Mesenchymal stem cell (in vitro differentiated cells and primary cell): ENCODE measurements at regions not wholly inside any gene's neighbourhood (a gene's known extent, or its start where the extent isn't known, plus 50 kb on each side); places are given as distances from the start of the nearest gene placed in this dataset.

Source experiments
- DNase-seq: peaks from one replicate; pipeline ENCODE4 v3.0.0-alpha.2; 2013
- H2AFZ ChIP-seq: one replicate; pipeline ENCODE4 v1.6.1; 2013; ENCODE audit warnings: low read depth, mild to moderate bottlenecking, control low read depth, inconsistent platforms, low read length, moderate library complexity
- H2AK5ac ChIP-seq: 2 replicates; pipeline ENCODE4 v1.6.1; 2013; ENCODE audit warnings: low read length, moderate library complexity, mild to moderate bottlenecking, inconsistent platforms; ENCODE audit not compliant: severe bottlenecking
- H2BK120ac ChIP-seq: one replicate; pipeline ENCODE4 v1.6.1; 2013; ENCODE audit warnings: low read depth, mild to moderate bottlenecking, inconsistent platforms, low read length, moderate library complexity
- H2BK12ac ChIP-seq, 2 experiments: one replicate each; pipeline ENCODE4 v1.6.1; 2013; ENCODE audit warnings: inconsistent platforms in 2 of 2, low read length in 2 of 2, mild to moderate bottlenecking in 2 of 2, moderate library complexity in 2 of 2, control low read depth in 1 of 2
- H2BK15ac ChIP-seq: one replicate; pipeline ENCODE4 v1.6.1; 2013; ENCODE audit warnings: mild to moderate bottlenecking, low read depth, inconsistent platforms; ENCODE audit not compliant: poor library complexity, severe bottlenecking
- H2BK5ac ChIP-seq: 2 replicates; pipeline ENCODE4 v1.6.1; 2013; ENCODE audit warnings: low read depth, mild to moderate bottlenecking, low read length, control low read depth, inconsistent platforms; ENCODE audit not compliant: poor library complexity, severe bottlenecking
- H3K14ac ChIP-seq, 2 experiments: one replicate each; pipeline ENCODE4 v1.6.1; 2013; ENCODE audit warnings: inconsistent platforms in 2 of 2, low read length in 2 of 2, control low read depth in 1 of 2, mild to moderate bottlenecking in 1 of 2, moderate library complexity in 1 of 2
- H3K18ac ChIP-seq, 2 experiments: one replicate each; pipeline ENCODE4 v1.6.1; 2013; ENCODE audit warnings: inconsistent platforms in 2 of 2, low read length in 2 of 2, control low read depth in 1 of 2, low read depth in 1 of 2, mild to moderate bottlenecking in 1 of 2
- H3K23ac ChIP-seq, 2 experiments: one replicate each; pipeline ENCODE4 v1.6.1; 2013; ENCODE audit warnings: inconsistent platforms in 2 of 2, low read length in 2 of 2, mild to moderate bottlenecking in 2 of 2, moderate library complexity in 2 of 2, control low read depth in 1 of 2
- H3K27ac ChIP-seq: 2 replicates; pipeline ENCODE4 v1.5.1; 2013; ENCODE audit warnings: mild to moderate bottlenecking, moderate library complexity, low read length, control low read depth, inconsistent platforms; ENCODE audit not compliant: poor library complexity, severe bottlenecking
- H3K27me3 ChIP-seq, 2 experiments: 2 replicates each; pipeline versions ENCODE4 v1.6.1 to v1.7.0; 2013; ENCODE audit warnings: low read length in 2 of 2, mild to moderate bottlenecking in 2 of 2, moderate library complexity in 2 of 2, control low read depth in 1 of 2, inconsistent platforms in 1 of 2; ENCODE audit not compliant: control insufficient read depth in 1 of 2, insufficient read depth in 1 of 2
- H3K36me3 ChIP-seq, 2 experiments: 2 replicates each; pipeline versions ENCODE4 v1.6.1 to v1.7.0; 2013; ENCODE audit warnings: low read length in 2 of 2, control low read depth in 1 of 2, inconsistent platforms in 1 of 2, low read depth in 1 of 2, mild to moderate bottlenecking in 1 of 2; ENCODE audit not compliant: insufficient read depth in 2 of 2, control insufficient read depth in 1 of 2
- H3K4ac ChIP-seq, 2 experiments: one replicate each; pipeline ENCODE4 v1.6.1; 2013; ENCODE audit warnings: inconsistent platforms in 2 of 2, low read length in 2 of 2, mild to moderate bottlenecking in 2 of 2, moderate library complexity in 2 of 2, control low read depth in 1 of 2, low read depth in 1 of 2
- H3K4me1 ChIP-seq: 2 replicates; pipeline ENCODE4 v1.6.1; 2013; ENCODE audit warnings: low read depth, low read length, control low read depth; ENCODE audit not compliant: control insufficient read depth, insufficient read depth
- H3K4me2 ChIP-seq: 2 replicates; pipeline ENCODE4 v1.6.1; 2013; ENCODE audit warnings: low read length, mild to moderate bottlenecking, inconsistent platforms; ENCODE audit not compliant: poor library complexity, severe bottlenecking
- H3K4me3 ChIP-seq, 2 experiments: 2 replicates each; pipeline versions ENCODE4 v1.5.1 to v1.7.0; 2013; ENCODE audit warnings: low read length in 2 of 2, mild to moderate bottlenecking in 2 of 2, control low read depth in 1 of 2, low read depth in 1 of 2; ENCODE audit not compliant: insufficient read depth in 1 of 2
- H3K79me1 ChIP-seq: replicated peaks from 2 replicates; pipeline ENCODE4 v1.6.1; 2013; ENCODE audit warnings: mild to moderate bottlenecking, control low read depth, low read length, inconsistent platforms; ENCODE audit not compliant: poor library complexity, severe bottlenecking
- H3K9ac ChIP-seq: 2 replicates; pipeline ENCODE4 v1.7.0; 2013; ENCODE audit warnings: mild to moderate bottlenecking, low read length, moderate library complexity
- H3K9me3 ChIP-seq: 2 replicates; pipeline ENCODE4 v1.7.0; 2013; ENCODE audit warnings: mild to moderate bottlenecking, low read length; ENCODE audit not compliant: control insufficient read depth
- H4K8ac ChIP-seq: one replicate; pipeline ENCODE4 v1.6.1; 2013; ENCODE audit warnings: inconsistent platforms, mild to moderate bottlenecking, low read length, moderate library complexity
- H4K91ac ChIP-seq: one replicate; pipeline ENCODE4 v1.6.1; 2013; ENCODE audit warnings: mild to moderate bottlenecking, low read length, inconsistent platforms
- WGBS: methylation state at CpG from one replicate; pipeline ENCODE4 v1.1.7; 2013; ENCODE audit warnings: mixed read lengths; 5-methylcytosine and 5-hydroxymethylcytosine counted together

DNA sequence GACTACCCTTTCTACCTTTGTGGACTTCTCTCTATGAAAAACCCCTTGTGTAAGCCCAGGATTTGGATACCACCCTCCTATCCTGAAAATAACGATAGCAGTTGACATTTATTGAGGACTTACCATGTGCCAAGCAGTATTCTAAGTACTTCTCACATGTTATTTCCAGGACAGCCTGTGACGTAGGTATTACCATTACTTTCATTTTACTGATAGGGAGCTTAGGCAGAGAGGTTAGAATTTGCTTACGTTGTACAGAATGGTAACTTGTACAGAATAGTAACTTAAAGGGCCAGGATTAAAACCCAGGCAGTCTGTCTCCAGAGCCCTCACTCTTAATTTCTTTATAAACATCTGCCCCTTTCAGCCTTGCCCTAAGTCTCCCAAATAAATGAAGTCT lies 138.3 kb downstream of the NTMT2 start:
- H3K18ac ChIP-seq = no peak overlapping the region
- no peaks in the 10 kb centered on the region for H3K27me3 ChIP-seq
- no peak overlapping the region for H3K23ac ChIP-seq
- no peak overlapping the region for H3K14ac ChIP-seq
- H3K9ac ChIP-seq = peak overlapping the region; percentile 3
- no peak overlapping the region for H3K27ac ChIP-seq
- no peaks in the 10 kb centered on the region for H3K4me1 ChIP-seq
- no peak overlapping the region for H4K8ac ChIP-seq
- no peak overlapping the region for H2BK15ac ChIP-seq
- H2AK5ac ChIP-seq = no peak overlapping the region
- H3K36me3 ChIP-seq = no peaks in the 10 kb centered on the region
- no peak overlapping the region for H2BK12ac ChIP-seq
- H3K79me1 ChIP-seq = no peaks in the 10 kb centered on the region
- no peak overlapping the region for H2AFZ ChIP-seq
- H3K4me3 ChIP-seq = no peak overlapping the region
- H3K4ac ChIP-seq = no peak overlapping the region
- no peak overlapping the region for H3K4me2 ChIP-seq
- no peak overlapping the region for H4K91ac ChIP-seq
- H2BK120ac ChIP-seq = no peak overlapping the region
- 90% methylated on average over 3 of the region's 3 CpGs for WGBS
- H3K9me3 ChIP-seq = no peaks in the 10 kb centered on the region
- DNase-seq = no peak
- no peak overlapping the region for H2BK5ac ChIP-seq

- WGBS = 65% methylated on average over 3 of the region's 7 CpGs
- H3K4me3 ChIP-seq = no peak overlapping the region
Measured at GRCh38 chr1:170284512-170284911, 138.8 kb downstream of the NTMT2 start.

DNA sequence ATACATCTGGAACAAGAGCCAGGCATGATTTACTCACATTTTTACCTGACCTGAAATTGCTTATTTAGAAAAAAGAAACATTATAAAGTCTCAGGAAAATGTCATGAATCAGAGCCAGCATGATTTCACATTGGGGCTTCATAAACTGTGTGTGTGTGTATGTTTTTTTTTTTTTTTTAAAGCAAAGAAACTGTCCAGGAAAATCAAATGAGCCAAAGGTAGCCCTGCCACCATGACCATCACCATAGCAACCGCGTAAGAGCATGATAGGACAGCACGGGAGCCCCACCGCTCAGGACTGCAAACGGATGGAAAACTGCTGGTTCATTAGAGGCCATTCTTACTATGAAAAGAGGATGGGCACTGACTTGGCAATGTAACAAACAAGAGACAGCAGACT lies 139.2 kb downstream of the NTMT2 start:
- H3K9ac ChIP-seq = no peak overlapping the region
- H4K91ac ChIP-seq = no peak overlapping the region
- H3K18ac ChIP-seq = no peak overlapping the region
- H3K4me2 ChIP-seq = no peak overlapping the region
- no peak overlapping the region for H2BK5ac ChIP-seq
- no peaks in the 10 kb centered on the region for H3K36me3 ChIP-seq
- no peak overlapping the region for H4K8ac ChIP-seq
- no peak overlapping the region for H2BK120ac ChIP-seq
- H3K14ac ChIP-seq = no peak overlapping the region
- H2AK5ac ChIP-seq = no peak overlapping the region
- no peak for DNase-seq
- H3K27ac ChIP-seq = no peak overlapping the region
- H2BK12ac ChIP-seq = no peak overlapping the region
- 95% methylated on average over 5 of the region's 5 CpGs for WGBS
- no peak overlapping the region for H3K4me3 ChIP-seq
- H2AFZ ChIP-seq = no peak overlapping the region
- H3K4ac ChIP-seq = no peak overlapping the region
- H3K4me1 ChIP-seq = no peaks in the 10 kb centered on the region
- H2BK15ac ChIP-seq = no peak overlapping the region
- no peaks in the 10 kb centered on the region for H3K27me3 ChIP-seq
- H3K9me3 ChIP-seq = no peaks in the 10 kb centered on the region
- no peak overlapping the region for H3K23ac ChIP-seq
- H3K79me1 ChIP-seq = no peaks in the 10 kb centered on the region

More at GRCh38 chr1:170284512-170284911, 138.8 kb downstream of the NTMT2 start:
- Histone ChIP-seq H2BK5ac (no peak overlapping the region), H3K27me3 (no peaks in the 10 kb centered on the region), H4K8ac (no peak overlapping the region), H3K4me1 (no peaks in the 10 kb centered on the region), H3K79me1 (no peaks in the 10 kb centered on the region), H2BK12ac (no peak overlapping the region), H2AK5ac (no peak overlapping the region), H2BK120ac (no peak overlapping the region), H3K18ac (no peak overlapping the region), H3K23ac (no peak overlapping the region), H3K9ac (peak overlapping the region; percentile 3), H2AFZ (no peak overlapping the region), H4K91ac (no peak overlapping the region), H3K36me3 (no peaks in the 10 kb centered on the region), H3K14ac (no peak overlapping the region), H2BK15ac (no peak overlapping the region), H3K4me2 (no peak overlapping the region), H3K27ac (no peak overlapping the region), H3K4ac (no peak overlapping the region), H3K9me3 (no peaks in the 10 kb centered on the region)
- no peak for DNase-seq

GRCh38 chr1:170288155-170288554 lies 142.4 kb downstream of the NTMT2 start:
- Histone ChIP-seq H3K27ac (no peak overlapping the region), H2AFZ (no peak overlapping the region), H3K4me3 (no peak overlapping the region), H2BK120ac (no peak overlapping the region), H2BK5ac (no peak overlapping the region), H4K8ac (no peak overlapping the region), H2BK15ac (no peak overlapping the region), H3K9me3 (no peaks in the 10 kb centered on the region), H3K9ac (no peak overlapping the region), H2AK5ac (no peak overlapping the region), H4K91ac (no peak overlapping the region), H3K4ac (no peak overlapping the region), H3K79me1 (no peaks in the 10 kb centered on the region), H3K23ac (no peak overlapping the region), H3K18ac (no peak overlapping the region), H3K4me1 (no peaks in the 10 kb centered on the region), H3K4me2 (no peak overlapping the region), H3K36me3 (no peaks in the 10 kb centered on the region), H2BK12ac (no peak overlapping the region), H3K14ac (no peak overlapping the region), H3K27me3 (no peaks in the 10 kb centered on the region)
- WGBS = 83% methylated on average over 2 of the region's 3 CpGs
- no peak for DNase-seq
